HG03066 (cell line): ENCODE measurements at regions not wholly inside any gene's neighbourhood (a gene's known extent, or its start where the extent isn't known, plus 50 kb on each side); places are given as distances from the start of the nearest gene placed in this dataset.

ENCODE experiments used
- ATAC-seq: cut with Tn5 transposase; IDR thresholded peaks from one replicate; pipeline ENCODE4 v1.9.1; 2021; ENCODE audit warnings: low read depth; ENCODE audit not compliant: unreplicated experiment

DNA sequence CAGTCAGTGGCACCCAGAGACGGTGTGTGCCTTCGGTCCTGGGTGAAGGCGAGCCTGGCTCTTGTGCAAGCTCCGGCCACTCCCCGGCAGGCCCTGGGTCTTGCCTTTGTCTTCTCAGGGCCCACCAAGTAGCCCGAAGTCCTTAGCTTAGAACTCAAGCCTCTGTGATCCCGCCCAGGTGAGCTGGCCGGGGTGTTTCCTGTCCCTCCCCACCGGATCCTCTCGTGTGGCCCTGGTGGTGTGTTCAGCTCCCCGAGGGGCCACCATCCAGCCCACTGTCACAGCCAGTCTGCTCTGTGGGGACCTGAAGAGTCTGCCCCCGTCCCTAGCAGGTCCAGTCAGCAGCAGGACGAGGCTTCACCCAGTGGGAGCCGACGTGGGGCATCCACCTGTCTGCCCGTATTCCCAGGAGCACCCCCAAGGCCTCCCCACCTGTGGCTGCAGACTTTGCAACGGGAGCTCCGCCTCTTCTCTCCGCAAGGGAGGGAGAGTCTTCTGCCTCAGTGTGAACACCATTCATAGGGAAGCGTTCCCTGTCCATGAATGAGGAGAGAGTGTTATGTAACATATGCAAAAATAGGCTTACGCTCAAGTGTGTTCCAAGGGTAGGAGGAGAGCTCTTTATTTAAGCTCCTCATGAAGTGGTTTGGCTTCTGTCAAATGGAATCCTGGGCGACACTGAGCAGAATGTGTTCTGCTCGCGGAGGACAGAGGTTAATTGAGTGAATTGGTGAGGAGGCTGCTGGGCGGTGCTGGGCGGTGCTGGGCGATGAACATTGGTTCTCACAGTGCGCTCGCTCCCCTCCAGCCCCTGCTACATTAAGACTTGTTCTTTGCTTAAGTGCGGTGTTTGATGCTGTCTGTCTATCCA, 108.9 kb downstream of the CRYAA start:
- no peak for ATAC-seq

- no peak for ATAC-seq
Measured at GRCh38 chr21:43276811-43277210, 108.0 kb downstream of the CRYAA start.

DNA sequence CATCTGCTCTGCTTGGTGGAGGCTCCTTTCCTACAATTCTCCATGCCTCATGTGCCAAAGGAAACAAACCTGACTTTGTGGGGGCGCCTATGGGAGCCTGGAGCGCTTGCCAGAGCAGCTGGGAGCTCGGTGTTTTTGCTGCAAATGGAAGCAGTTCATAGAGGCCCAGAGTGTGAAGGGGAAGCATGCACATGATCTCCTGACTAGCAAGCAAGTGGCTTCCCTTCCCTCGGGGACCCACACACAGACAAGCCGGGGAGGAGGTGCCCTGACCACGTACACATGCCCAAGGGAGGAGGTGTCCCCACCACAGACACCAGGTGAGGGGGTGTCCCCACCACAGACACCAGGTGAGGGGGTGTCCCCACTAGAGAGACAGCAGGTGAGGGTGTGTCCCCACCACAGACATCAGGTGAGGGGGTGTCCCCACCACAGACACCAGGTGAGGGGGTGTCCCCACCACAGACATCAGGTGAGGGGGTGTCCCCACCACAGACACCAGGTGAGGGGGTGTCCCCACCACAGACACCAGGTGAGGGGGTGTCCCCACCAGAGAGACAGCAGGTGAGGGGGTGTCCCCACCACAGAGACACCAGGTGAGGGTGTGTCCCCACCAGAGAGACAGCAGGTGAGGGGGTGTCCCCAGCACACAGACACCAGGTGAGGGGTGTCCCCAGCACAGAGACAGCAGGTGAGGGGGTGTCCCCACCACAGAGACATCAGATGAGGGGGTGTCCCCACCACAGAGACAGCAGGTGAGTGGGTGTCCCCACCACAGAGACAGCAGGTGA, 106.8 kb downstream of the CRYAA start:
- ATAC-seq, result no peak

GRCh38 chr21:43274946-43275310, 106.1 kb downstream of the CRYAA start:
- ATAC-seq, result no peak

DNA sequence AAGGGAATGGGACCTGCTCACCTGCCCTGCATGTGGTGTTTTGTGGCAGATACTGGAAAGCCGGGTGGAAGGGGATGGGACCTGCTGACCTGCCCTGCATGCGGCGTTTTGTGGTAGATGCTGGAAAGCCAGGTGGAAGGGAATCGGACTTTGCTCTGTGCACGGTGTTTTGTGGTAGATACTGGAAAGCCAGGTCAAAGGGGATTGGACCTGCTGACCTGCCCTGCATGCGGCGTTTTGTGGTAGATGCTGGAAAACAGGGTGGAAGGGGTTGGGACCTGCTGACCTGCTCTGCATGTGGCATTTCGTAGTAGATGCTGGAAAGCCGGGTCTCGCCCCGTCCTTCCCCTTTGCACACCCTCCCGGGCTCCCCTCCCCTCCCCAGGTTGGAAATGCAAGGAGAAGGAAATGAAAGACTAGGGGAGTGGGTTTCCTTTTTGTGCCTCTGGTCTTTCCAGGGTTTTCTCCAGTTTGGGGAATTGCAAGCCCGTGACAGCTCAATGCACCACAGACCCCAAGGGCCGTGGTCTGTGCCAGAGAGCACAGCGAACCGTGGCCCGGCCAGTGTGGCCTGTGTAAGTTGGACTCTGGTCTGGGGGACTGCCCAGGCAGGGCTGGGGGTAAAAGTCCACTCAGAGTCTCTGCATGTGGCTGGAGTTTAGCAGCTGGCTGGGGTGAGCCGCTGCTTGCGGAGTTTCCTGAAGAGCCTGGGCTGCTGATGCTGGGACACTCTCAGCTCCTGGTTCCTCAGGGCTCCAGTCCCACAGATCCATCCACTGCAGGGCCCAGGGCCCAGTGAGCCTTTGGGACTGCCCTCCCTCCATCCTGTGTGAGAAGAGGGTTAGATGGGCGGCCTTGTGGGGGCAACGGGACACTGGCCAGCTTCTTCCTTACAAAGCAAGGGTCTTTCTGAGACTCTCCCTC, 105.5 kb downstream of the CRYAA start:
- ATAC-seq, result no peak

DNA sequence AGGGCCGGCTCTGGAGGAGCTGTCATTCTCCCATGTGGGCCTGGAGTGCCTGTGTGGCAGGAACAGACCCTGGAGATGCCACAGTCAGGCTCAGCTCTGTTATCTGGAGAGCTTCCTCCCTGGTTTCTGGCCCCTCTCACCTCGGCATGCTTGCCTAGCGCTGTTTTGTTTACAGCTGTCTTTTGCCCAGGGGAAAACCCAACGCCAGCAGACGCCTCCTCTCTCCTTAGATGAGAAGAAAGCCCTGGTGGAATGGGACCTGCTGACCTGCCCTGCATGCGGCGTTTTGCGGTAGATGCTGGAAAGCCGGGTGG, 104.9 kb downstream of the CRYAA start:
- ATAC-seq, result no peak

GRCh38 chr21:43273016-43273707, 104.4 kb downstream of the CRYAA start:
- ATAC-seq, result no peak

DNA sequence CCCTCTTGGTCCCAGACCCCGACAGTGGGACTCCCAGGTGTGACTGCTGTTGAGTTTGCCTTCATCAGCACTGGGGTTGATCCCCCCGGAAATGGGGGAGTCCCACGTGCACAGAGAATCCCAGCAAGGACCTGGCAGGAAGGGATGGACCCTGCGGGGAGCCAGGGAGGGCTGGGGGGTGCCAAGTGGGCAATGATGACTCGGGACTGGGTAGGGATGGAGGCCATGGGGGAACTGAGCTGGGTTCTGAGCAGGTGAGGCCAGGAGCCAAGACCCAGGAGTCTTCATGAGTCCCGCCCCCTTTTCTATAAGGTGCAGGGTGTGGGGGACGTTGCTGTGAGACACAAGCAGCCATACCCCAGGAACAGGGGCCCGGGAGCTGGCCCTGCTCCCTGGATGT, 103.8 kb downstream of the CRYAA start:
- no peak for ATAC-seq

DNA sequence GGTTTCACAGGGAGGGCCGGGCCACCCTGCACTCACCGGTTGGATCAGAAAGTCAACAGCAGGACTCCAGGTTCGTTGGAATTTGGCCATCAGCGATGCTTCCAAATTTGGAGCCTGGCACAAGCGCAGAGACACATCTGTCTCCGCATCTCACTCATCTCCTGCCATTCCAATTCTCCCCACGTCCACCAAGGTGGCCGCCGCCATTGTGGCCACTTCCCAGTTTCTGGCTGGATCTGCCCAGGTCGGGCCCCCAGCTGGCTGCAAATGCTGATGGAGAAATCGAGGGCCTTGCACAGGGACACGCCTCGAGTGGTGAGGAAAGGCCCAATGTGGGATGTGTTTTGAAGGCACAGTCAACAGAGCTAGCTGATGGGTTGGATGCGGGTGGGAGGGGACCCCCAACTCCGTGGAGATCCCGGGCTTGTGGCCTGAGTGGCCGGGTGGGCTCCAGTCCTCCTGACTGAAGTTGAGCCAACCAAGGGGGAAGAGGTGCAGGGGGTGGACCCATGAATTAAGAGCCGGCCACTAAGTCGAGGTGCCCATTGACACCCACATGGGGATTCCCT, 102.7 kb downstream of the CRYAA start:
- ATAC-seq, result no peak

GRCh38 chr21:43270800-43271301, 102.0 kb downstream of the CRYAA start:
- ATAC-seq, result no peak

GRCh38 chr21:43269957-43270705, 101.3 kb downstream of the CRYAA start:
- ATAC-seq, result no peak

- no peak for ATAC-seq
Measured at GRCh38 chr21:43269440-43269839, 100.6 kb downstream of the CRYAA start.

DNA sequence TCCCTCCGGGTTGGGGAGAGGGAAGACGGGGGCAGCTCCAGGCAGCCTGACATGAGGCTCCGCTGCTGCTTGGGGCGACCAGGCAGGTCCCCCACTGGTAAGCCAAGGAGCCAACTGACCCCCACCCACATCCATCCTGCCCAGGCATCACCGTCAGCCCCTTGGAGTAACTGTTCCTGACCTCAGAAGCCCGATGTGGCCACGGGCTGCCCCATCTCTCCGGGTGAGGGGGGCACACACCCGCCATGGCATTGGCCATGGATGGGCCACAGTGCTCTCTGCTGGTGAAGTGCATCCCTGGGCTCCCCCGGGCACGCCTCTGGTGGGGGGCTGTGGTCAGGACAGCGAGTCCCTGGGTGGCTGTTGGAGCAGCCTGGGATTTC, 100.0 kb downstream of the CRYAA start:
- ATAC-seq, result no peak

DNA sequence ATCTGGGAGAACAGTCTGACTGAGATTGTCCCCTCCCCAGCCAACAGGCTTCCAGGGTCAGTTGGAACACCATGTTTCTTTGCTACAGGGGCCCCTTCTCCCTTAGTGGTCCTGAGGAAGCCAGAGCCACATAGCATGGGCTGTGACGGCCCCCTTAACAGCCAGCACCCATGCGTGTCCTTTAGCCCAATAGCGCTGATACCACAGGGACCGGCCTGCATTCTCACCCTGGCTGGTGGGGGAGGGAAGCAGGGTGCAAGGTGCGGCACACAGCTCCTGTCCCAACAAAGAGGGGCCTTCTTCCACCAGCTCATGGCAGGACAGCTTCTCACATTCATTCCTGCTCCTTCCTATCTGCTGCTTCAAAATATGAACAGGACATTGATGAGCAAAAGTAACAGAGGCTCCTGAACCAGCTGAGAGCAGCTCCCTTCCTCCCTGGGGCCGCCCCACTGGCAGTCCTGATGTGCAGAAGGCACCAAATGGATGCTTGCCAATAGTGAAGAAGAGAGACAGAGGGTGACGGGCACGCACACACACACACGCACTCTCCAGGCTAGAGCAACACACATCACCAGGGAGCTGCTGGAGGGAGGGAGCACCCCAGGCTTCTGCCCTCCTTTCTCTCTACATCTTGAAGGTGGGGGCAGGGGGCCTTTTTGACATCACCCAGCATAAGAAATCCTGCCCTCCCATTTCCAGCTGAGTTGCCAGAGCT, 99.4 kb downstream of the CRYAA start:
- ATAC-seq, result no peak

DNA sequence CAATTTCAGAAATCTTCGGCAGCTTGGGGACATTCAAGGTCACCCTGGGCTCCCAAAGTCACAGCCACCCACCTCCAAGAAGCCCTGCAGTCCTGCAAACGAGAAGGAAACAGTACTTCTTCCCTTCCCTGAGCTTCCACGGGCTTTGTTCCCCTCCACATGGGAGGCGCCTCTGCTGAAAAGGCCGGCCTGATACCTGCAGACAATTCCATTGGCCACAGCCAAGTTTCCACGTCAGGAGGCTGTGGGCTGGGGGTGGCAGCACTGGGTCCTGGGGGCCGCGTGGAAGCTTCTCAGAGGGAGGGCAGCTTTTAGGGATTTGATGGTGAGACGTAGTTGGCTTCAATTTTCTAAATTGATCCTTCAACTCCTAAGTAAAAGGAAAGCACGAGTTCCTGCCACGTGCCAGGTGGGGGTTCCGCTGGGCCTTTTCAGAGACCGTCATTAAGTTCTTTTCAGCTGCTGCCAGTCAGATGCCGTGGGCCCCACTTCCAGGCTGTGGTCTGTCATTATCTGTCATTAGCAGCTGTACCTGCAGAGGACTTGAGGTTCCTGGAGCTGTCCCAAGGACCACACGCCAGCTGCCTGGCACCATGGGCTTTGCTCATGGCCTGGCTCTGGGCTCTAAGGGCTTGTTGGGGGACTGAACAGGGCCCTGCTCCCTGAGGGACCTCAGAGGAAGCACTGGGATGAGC, 98.7 kb downstream of the CRYAA start:
- ATAC-seq, result no peak

- no peak for ATAC-seq
Measured at GRCh38 chr21:43266534-43266933, 97.7 kb downstream of the CRYAA start.

- ATAC-seq, result no peak
Measured at GRCh38 chr21:43262427-43262826, 93.6 kb downstream of the CRYAA start.
